SK-N-SH (cell line): ENCODE measurements at regions not wholly inside any gene's neighbourhood (a gene's known extent, or its start where the extent isn't known, plus 50 kb on each side); places are given as distances from the start of the nearest gene placed in this dataset.

Experiments
- CTCF ChIP-seq: fragments of 200-600 bp; sonication (generic); IDR thresholded peaks from 2 replicates; pipeline ENCODE4 v1.6.1; 2017; ENCODE audit warnings: antibody characterized with exemption, mild to moderate bottlenecking, moderate library complexity
- NRF1 ChIP-seq: IDR thresholded peaks from 2 replicates; pipeline ENCODE4 v1.6.1; 2012; ENCODE audit warnings: low read depth, mild to moderate bottlenecking, low read length
- USF2 ChIP-seq: fragments of 150-350 bp; IDR thresholded peaks from 2 replicates; pipeline ENCODE4 v1.6.1; 2017; ENCODE audit warnings: antibody characterized with exemption, low read length, low read depth, borderline replicate concordance

GRCh38 chr18:61946449-61946848 lies 53.6 kb upstream of the RNF152 start:
- TF ChIP-seq CTCF (no peak), NRF1 (no peak), USF2 (no peak)
